NCI-H2196 treated with DMSO at 0.1 percent for 48 hours (cell line): ENCODE measurements at regions not wholly inside any gene's neighbourhood (a gene's known extent, or its start where the extent isn't known, plus 50 kb on each side); places are given as distances from the start of the nearest gene placed in this dataset.

Experiments
- DNase-seq: peaks from one replicate; lab custom pipeline; 2025; ENCODE audit not compliant: unreplicated experiment; lab: John Stamatoyannopoulos, UW

DNA sequence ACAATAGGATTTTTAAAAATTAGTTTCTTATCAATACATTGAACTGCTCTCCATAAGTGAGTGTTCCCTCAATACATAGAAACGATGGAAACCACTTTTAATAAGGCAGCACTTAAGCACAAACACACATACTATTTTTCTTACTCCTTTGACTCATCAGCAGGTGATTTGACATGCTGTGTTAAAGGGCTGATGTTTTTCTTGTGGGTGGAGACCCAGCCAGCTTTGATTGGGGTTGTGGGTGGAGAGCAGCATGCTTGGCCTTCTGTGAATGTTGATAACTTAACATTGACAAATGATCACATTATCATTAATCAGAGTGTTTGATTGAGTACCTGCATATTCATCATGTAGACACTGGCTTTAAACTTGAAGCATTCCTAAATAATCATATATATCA, 223.0 kb upstream of the DPH6 start:
- no peak for DNase-seq

DNA sequence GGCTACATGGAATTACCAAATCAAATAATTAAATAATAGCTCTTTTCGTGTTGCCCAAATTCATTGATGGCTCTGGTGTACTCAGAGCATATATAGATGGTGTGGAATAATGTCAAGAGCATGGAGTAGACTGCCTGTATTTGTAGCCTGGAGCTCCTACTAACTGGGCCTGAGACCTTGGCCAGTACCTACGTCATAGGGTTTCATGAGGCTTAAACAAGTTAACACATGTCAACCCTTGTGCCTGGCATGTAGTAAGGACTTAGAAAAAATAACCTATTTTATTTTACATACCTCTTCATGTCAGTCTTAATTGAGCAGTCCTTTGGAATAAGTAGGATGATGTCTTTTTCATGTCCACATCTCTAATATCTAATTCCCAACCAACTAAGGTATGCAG, 223.7 kb upstream of the DPH6 start:
- no peak for DNase-seq

DNA sequence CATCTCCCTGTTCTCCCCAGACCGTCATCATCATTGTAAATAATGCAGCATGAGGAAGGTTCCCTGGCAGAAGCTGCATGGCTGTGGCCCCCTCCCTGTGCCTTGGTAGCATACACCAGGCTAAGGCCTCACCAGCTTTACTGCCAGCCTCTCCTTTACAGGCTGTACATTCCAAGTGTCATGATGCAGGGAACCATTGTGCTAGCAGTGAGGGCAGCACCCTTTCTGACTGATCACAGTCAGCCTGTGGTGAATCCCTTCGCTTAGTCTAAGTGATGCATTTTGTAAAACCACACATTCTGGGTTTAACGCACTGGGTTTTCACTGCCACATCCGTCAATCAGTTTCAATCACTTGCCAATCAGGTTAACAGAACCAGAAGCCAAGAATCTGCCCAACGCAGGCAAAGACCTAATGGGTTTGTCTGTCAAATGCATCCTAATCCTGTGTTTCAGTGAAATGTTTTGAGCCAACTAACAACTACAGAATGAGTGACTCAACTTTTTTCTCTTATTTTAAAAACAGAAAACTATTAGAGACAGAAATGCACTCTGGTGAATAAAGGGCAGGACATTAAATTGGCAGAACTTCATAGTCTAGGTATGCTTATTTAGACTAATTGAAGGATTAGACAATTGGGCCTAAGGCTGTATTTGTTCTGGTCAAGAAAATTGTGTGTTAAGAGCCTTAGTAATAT, 225.9 kb upstream of the DPH6 start:
- DNase-seq: no peak

DNA sequence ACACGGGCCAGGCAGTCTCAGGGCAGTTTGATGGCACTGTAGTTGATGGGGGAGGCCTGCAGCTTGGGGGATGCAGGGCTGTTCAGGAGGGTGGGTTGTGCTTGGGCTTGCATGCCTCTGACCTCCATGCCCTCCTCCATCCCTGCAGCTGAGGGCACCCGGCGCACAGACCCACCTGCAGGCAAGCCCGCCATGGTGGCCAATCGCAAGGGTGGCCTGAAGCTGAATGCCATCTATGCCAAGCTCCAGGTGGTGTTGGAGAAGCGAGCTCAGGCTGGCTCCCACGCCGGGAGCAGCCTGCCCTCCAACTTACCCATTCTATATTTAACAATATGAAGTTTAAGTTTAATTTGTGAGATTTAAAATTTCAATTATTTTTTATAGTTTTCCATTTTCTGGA, 228.7 kb upstream of the DPH6 start:
- DNase-seq: no peak

DNA sequence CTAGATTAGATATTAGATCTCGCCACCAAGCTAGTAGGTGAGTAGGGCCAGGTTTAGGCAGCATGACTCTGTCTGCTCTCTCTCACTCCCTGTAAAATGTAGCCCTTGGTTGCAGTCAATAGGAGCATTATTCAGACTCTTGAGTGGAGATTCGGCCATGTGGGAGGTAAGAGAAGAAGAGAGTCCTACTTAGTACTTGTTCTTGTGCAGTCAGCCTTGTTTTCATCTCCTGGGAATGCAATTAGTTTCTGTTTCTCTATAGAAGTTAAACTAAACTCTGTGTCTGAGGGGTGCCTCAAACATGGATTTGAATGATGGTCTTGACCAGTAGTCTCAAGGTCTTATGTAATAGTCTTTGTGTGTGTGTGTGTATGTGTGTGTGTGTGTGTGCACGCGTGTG, 229.5 kb upstream of the DPH6 start:
- no peak for DNase-seq

DNA sequence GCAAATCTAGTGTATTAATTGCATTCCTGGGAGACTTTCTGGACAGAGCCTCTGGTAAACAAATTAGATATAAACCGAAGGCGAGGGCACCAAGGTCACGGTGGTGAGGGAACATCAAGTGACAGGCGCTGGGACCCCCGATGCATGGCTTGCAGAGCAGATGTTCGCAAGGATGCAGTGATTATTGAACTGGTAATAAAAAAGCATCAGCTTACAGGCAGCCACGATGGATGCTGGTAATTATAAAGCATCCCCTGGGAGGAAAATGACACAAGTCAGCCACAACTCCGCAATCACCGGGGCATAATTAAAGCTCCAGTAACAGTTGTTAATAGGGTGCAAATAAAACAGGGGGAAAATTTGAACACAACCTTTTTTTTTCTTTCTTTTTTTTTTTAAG, 231.1 kb upstream of the DPH6 start:
- no peak for DNase-seq

DNA sequence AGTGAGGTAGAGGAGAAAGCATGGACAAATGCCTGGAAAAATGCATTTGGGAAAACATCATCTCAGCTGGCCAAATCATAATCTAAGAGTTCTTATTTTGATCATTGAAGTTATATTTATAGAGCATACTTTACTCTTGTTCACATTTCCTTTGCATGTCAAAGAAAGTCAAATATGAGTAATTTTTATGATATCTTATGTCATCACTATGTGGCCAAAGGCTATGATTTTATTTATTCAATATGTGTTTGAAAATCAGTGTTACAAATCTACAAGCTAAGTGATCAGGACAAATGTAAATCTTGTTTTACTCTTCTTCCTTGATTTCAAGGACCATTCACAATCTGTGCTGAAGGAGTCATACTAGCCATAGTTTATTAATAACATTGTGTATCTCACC, 237.2 kb upstream of the DPH6 start:
- no peak for DNase-seq

DNA sequence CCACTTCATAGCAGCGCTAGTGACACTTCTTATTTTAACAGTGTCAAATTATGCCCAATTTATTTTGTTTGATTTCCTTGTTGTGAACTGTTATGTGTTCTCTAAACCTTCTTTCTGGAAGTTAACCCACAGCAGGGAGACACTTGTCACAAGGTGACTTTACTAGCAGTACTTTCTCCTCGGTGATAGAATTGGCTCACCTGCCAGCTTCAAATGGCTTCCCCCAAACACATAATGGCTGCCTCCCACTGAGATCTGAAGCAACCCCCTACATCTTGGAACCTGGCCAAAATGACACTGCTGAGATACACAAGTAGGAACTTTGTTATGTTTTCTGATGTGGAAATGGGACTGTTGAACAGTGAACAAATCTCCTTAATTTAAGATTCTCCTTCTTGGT, 238.8 kb upstream of the DPH6 start:
- DNase-seq: no peak

DNA sequence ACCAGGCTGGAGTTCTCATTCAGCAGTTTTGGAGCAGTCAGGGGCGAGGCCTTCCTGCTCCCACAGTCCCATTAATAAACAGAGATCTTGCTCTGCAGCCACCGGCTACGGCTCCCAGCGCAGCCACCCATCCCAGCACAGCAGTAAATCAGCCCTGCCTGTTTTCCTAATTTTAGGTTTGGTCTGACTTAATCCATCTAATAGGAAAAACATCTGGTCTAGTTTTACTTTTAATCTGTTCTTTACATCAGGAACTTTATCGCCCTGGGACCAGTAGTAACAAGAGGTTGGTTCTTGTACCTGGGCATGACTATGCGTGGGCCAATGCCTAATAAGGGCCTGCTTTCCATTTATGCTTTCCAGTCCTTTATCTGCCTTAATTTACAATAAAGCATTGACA, 264.0 kb upstream of the DPH6 start:
- DNase-seq: no peak

DNA sequence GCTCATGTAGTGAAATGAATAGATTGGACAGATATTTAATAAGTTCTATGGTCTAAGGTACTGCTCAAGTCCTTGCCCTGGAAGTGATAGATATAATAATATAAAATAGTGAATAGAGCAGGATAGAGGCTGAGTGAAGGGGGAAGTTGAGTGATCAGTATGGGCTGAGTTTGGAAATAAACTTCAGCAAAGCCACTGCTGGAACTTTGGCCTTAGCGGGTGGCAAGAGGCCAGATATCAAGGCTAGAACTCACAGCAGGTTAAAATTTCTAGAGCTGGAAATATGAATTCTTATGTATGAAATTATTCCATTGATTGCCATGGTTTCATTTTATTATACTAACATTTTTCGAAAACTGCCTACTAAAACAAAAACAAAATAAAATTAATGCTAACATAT, 267.6 kb upstream of the DPH6 start:
- no peak for DNase-seq

DNA sequence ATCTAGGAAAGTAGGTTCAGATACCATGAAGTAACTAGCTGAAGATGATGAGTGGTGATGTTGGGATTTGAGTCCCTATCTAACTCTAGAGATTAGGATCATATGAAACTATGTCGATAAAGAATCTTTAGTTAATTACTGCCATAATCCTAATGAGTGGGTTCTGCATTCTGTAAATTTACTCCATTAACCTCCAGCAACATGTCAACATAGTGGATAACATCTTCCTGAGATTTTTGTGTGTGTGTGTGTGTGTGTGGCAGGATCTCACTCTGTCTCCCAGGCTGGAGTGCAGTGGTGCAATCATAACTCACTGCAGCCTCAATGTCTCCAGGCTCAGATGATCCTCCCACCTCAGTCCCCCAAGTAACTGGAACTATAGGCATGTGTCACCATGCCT, 272.9 kb upstream of the DPH6 start:
- no peak for DNase-seq

DNA sequence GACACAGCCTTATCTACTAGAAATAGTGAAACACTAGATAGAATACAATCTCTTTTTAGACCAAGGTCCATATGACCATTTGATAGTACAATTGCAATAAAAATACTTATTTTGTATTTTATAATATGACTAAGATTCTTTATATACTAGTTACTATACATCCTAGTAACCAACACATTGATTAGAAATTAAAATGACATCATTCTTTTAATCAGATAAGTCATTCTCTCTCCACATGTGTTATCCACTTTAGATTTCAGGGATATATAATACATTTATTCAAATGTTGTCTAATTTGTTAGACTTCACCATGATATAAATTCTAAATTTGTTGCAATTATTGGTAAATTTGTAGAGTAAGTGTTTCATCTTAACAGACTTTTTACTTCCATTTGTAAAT, 276.2 kb upstream of the DPH6 start:
- no peak for DNase-seq

DNA sequence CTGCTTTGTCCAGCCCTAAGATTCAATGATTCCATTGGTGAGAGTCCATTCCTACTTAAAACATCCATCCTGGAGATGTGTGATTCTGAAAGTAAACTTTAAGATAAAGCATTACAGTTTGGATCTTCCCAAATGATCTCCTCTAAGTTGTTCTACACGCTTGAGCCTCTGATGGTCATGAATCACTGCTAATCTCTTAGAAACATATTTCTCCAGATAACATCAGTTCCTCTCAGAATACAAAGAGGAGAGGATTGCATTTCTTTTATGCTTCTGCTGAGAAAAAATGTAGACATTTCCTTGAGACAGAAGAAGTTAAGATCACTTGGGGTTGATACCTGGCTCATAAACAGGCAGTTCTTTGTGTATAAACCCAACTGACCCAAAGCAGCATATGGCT, 281.2 kb upstream of the DPH6 start:
- no peak for DNase-seq

DNA sequence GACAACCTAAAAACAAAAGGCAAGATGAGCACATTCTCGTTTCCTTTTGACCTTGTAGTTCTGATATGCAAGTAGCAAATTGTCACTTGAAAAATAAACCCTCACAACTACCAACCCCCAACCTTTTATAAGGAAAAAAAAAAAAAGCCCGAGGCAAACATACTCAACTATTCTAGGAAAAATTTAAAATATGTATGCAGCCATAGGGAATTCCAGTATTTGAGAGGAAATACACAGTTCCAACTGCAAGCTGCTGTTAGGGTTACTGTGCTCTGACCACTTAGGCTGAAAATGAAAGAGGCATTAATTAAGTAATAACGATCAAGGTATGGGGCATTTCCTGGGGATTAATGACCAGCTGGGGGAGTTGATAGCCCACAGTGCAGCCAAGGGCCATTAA, 281.9 kb upstream of the DPH6 start:
- DNase-seq: no peak

DNA sequence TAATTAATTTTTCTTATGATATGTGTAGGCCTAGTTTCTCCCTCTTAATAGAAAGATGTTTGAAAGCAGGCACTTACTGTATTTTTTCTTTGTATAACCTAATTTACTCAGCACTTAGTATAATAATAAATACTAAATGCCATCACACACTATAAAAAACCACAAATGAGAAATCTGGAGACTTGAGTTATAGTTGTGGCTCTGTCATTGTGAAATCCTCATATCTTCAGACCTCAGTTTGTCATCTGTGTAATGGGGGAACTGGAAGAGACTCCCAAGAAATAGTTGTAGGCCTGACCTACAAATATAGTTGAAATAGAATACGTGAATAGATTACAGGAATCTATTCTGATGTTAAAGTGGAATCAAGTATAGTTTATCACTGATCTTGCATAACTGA, 287.6 kb upstream of the DPH6 start:
- DNase-seq: no peak

DNA sequence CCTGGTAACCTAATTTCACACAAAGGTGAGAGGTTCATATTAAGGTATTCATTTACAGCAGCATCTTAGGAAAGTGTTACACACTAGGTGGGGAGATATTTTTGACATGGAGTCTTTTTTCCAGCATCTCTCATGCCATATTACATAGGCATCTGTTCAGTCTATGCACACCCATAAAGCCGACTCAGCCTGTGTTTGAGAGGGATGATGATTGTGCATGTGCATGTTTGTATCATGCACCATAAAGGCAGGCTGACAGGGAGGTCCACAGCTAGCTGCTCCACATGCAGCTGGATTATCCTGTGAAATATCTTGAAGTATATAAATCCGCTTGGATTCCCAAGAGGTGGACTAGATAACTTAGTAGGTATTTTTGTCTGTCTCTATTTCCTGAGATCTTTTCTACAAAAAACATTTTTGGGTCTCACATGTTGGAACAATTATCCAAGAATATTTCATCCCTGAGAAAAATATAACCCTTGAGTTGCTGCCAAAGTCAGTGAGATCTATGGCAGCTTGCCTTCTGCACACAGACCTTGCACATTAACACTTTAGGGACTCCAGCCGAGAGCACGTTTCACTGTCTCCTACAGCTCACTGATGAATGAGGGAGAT, 288.4 kb upstream of the DPH6 start:
- no peak for DNase-seq

DNA sequence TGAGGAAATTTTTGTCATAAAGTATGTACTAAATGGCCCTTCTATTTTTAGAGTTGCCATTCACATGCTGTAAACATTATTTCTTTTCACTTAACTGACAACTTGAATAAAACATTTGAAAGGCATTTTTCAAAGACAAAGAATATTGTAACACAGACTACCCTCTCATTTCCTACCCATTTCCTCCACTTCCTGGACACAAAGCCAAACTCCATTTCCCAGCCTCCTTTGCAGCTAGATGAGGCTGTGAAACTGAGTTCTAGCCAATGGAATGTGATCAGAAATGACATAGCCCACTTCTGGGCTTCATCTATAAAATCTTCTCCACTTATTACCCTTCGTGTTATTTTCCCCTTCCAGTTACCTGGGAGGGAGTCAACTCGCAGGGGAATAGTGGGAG, 288.9 kb upstream of the DPH6 start:
- no peak for DNase-seq

DNA sequence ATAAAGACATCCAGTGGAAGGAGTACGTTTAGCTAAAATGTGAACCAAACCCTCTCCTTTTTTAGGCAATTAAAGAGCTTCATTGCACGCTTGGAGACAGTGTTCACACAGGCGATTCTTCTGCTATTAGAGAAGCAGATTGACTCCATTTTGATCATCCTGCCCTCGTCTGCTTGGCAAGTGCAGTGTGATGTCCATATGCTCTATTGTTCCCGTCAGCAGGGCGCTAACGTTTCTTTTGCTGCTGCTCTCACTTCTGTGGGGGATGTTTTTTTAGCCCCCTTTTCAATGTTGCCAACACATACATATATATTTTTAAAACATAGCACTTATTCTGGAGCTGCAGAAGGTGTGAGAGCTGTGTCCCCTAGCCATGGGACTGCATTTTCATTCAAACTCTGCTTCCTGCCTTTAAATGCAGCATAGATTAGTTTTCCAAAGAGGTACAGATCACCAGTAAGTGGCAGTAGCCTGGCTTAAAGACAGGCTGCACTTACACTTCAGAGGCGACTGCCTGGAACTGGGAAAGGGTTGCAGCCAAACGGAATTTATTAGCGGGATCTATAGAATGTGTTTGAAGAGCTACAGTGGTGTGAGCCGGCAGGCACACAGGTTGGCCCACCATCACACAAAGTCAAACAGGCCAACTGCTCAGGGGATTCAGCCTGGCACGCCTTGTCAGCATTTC, 292.6 kb upstream of the DPH6 start:
- DNase-seq: no peak

DNA sequence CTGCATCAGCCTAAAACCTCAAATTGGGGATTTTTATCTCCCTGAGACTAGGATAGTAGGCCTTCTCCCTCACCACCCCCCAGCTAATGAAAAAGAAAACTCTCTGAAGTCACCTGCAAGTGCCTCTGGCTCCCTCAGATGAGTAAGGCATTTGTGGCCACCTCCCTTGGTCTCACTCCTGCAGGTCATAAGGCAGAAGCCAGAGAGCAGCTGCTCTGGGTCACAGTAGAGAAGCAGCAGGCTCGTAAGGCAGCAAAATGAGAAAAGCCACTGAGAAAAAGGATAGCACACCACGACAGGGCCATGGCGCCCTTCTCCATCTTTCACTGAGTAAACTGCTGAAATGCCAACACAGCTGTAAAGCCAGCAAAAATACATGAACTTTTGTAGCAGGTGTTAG, 296.7 kb upstream of the DPH6 start:
- DNase-seq: no peak

DNA sequence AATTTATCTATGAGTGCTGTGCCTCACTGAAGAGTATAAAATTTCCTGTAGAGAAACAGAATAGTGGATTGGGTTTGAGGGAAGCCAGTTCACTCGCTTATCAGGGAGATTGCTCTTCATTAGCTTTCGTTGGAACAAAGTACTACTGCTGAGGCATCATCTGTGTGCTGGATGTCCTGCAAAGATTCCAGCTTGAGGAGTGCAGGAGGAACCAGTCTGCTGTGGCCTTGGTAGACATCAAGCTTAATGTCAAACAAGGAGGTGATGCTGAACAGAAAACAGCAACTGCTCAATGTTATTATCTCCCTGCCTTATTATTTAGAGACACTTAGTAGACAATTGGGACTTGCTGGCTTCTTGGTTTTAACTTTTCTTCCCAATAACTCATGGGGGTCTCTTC, 297.5 kb upstream of the DPH6 start:
- DNase-seq: no peak

DNA sequence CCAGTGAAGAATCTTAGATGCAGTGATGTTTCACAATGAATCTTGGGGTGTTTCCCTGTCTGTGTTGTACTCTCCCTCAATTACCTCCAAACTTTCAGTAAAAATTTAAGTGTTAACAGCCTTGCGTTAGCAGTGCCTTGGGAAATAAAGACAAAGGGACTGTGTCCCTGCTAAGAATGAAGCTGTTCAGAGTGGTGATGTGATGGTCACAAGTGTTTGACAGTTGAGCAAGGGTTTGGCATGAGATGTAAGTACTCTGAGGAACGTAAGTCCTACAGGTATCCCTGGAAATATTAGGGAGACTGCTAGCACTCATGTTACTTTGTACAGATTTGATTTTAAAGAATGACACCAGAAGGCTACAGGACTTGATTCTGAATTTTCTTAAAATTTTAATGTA, 304.3 kb upstream of the DPH6 start:
- DNase-seq: no peak

DNA sequence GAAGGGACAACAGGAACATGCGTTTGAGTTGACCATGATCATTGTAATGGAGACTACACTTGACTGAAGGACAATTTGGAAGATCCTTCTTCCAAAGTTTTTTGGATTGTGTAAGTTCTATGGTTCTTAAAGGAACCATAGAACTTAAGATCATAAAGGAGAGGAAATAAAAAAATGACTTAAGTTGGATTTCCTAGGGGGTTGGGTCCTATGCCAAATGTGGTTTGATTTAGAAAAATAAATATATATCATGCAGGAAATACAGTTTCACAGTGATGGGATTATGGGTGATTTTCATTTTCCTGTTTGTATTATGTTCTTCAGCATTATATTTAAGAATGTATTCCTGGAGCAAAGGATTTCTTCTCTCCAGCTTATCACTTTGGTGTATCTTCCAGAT, 305.5 kb upstream of the DPH6 start:
- DNase-seq: no peak
